Osteoblast (primary cell): ENCODE measurements at regions not wholly inside any gene's neighbourhood (a gene's known extent, or its start where the extent isn't known, plus 50 kb on each side); places are given as distances from the start of the nearest gene placed in this dataset.
"Not testable (repeated sequence)": the region's sequence is repeated elsewhere in the genome, so short reads cannot be mapped to it uniquely, and the experiment has no call there.

Experiments used
- DNase-seq: peaks from one replicate; pipeline ENCODE4 v3.0.0; 2011; ENCODE audit warnings: low spot score, mixed read lengths; ENCODE audit not compliant: insufficient read length; ENCODE audit errors: missing footprints
- H2AFZ ChIP-seq: 2 replicates; pipeline ENCODE4 v1.6.0; 2011; ENCODE audit warnings: mild to moderate bottlenecking, low read length
- H3K27ac ChIP-seq: 2 replicates; pipeline ENCODE4 v1.5.1; 2011; ENCODE audit warnings: mild to moderate bottlenecking, low read depth, low read length, moderate library complexity
- H3K27me3 ChIP-seq: 2 replicates; pipeline ENCODE4 v1.6.0; 2012; ENCODE audit warnings: mild to moderate bottlenecking, control low read depth, inconsistent platforms, low read length, moderate library complexity; ENCODE audit not compliant: insufficient read depth
- H3K36me3 ChIP-seq: 2 replicates; pipeline ENCODE4 v1.5.1; 2011; ENCODE audit warnings: mild to moderate bottlenecking, low read length, control low read depth, moderate library complexity; ENCODE audit not compliant: insufficient read depth
- H3K4me1 ChIP-seq: 2 replicates; pipeline ENCODE4 v1.5.1; 2011; ENCODE audit warnings: mild to moderate bottlenecking, low read length, control low read depth, moderate library complexity; ENCODE audit not compliant: insufficient read depth
- H3K4me2 ChIP-seq: 2 replicates; pipeline ENCODE4 v1.6.0; 2011; ENCODE audit warnings: mild to moderate bottlenecking, low read length; ENCODE audit not compliant: insufficient read depth
- H3K4me3 ChIP-seq: fragments of 200-600 bp; sonication (generic); 3 replicates; pipeline ENCODE4 v1.5.1; 2012; ENCODE audit warnings: mild to moderate bottlenecking, low read length, inconsistent platforms; ENCODE audit not compliant: insufficient read depth
- H3K79me2 ChIP-seq: 2 replicates; pipeline ENCODE4 v1.6.0; 2012; ENCODE audit warnings: mild to moderate bottlenecking, low read length, control low read depth, inconsistent platforms; ENCODE audit not compliant: insufficient read depth
- H3K9me3 ChIP-seq: 2 replicates; pipeline ENCODE4 v1.5.1; 2011; ENCODE audit warnings: low read depth, low read length, control low read depth
- H4K20me1 ChIP-seq: 2 replicates; pipeline ENCODE4 v1.6.0; 2012; ENCODE audit warnings: mild to moderate bottlenecking, low read length, control low read depth; ENCODE audit not compliant: insufficient read depth
- TF ChIP-seq, protein P1 (sequence below): IDR thresholded peaks from 2 replicates; pipeline ENCODE4 v1.5.1; 2011; ENCODE audit warnings: mild to moderate bottlenecking, low read depth, low read length, moderate library complexity; ENCODE audit errors: extremely low read depth

DNA sequence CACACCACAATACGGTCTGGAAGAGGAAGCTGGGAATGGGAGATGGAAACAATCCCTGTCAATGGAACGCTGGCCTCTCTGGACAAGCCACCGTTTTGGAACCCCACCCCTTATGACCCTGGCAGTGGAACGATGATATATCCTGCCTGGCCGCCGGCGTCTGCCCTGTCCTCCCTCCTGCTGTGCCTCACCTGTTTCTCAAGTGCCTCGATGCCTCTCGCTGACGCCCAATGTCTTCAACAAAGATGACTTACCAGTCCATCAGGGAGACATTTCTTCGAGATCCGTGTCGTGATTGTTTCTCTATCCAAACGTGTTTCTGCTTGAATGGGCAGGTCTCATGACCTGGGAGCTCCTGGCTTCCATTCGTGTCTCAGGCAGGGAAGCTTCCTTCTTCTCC is 476.5 kb downstream of the SPATA31A7 start:
- no peaks in the 10 kb centered on the region for H4K20me1 ChIP-seq
- H3K27ac ChIP-seq: no peak overlapping the region
- H3K79me2 ChIP-seq: no peaks in the 10 kb centered on the region
- H3K4me1 ChIP-seq: no peaks in the 10 kb centered on the region
- TF ChIP-seq, protein P1, sequence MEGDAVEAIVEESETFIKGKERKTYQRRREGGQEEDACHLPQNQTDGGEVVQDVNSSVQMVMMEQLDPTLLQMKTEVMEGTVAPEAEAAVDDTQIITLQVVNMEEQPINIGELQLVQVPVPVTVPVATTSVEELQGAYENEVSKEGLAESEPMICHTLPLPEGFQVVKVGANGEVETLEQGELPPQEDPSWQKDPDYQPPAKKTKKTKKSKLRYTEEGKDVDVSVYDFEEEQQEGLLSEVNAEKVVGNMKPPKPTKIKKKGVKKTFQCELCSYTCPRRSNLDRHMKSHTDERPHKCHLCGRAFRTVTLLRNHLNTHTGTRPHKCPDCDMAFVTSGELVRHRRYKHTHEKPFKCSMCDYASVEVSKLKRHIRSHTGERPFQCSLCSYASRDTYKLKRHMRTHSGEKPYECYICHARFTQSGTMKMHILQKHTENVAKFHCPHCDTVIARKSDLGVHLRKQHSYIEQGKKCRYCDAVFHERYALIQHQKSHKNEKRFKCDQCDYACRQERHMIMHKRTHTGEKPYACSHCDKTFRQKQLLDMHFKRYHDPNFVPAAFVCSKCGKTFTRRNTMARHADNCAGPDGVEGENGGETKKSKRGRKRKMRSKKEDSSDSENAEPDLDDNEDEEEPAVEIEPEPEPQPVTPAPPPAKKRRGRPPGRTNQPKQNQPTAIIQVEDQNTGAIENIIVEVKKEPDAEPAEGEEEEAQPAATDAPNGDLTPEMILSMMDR: no peak
- H3K27me3 ChIP-seq: no peaks in the 10 kb centered on the region
- H3K4me3 ChIP-seq: no peak overlapping the region
- H3K4me2 ChIP-seq: no peak overlapping the region
- H2AFZ ChIP-seq: no peak overlapping the region
- no peak for DNase-seq
- no peaks in the 10 kb centered on the region for H3K36me3 ChIP-seq
- no peaks in the 10 kb centered on the region for H3K9me3 ChIP-seq

DNA sequence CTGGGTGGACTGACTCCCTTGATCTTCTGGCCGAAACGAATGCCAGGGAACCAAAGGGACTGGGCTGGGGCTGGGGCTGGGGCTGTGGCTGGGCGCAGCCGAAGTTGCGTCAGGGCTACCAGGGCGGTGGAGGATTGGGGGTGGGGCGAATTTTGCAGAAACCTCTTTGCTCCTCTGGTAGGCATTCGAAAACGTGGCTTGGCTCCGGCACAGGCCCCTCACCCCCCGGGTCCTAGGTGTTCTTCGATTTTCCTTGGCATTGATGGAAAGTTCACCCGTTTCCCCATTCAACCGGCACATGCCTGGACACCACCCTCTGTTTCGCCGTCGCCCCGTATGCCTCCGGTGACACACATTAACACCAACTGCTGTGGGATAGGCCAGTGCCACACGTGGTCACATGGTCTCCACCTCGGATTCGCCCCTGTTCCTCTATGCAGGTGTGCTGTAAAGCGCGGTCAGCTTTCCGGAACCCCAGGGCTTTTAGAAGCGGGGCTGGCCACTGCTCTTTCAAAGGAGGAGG is 477.1 kb downstream of the SPATA31A7 start:
- no peaks in the 10 kb centered on the region for H3K79me2 ChIP-seq
- H3K4me3 ChIP-seq: no peak overlapping the region
- H2AFZ ChIP-seq: no peak overlapping the region
- no peaks in the 10 kb centered on the region for H3K4me1 ChIP-seq
- no peak overlapping the region for H3K4me2 ChIP-seq
- H3K9me3 ChIP-seq: no peaks in the 10 kb centered on the region
- no peaks in the 10 kb centered on the region for H3K27me3 ChIP-seq
- H3K27ac ChIP-seq: no peak overlapping the region
- no peaks in the 10 kb centered on the region for H3K36me3 ChIP-seq
- TF ChIP-seq, protein P1: no peak
- no peak for DNase-seq
- no peaks in the 10 kb centered on the region for H4K20me1 ChIP-seq

DNA sequence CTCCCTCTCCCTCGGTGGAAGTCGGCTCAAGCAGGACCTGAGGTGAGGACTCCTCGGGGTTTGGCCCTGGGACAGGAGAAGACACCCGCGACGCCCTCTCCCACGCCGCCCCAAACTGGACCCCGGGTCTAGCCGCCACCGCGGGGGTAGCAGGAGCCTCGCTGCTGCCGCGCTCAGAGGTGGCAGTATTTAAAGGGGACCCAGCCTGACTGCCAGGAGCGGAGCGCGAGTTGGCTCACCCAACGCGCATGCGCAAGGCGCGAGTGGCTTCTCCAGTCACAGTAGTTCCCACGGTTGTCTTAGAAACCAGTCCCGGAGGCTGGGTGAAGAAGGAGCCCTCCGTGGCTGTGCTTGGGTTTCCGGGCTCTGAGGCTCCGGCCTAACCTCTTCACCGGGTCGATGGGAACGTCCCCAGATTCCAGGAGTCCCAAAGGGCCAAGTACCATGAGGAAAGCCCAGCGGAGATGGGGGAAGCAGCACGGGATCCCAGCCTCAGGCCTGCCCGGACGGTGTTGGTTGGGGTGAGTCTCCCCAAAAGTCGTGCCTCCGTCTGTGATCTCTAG is 477.8 kb downstream of the SPATA31A7 start:
- Histone ChIP-seq H3K36me3 (no peaks in the 10 kb centered on the region), H3K4me2 (no peak overlapping the region), H3K9me3 (no peaks in the 10 kb centered on the region), H2AFZ (no peak overlapping the region), H3K27ac (no peak overlapping the region), H3K4me3 (no peak overlapping the region), H4K20me1 (no peaks in the 10 kb centered on the region), H3K4me1 (no peaks in the 10 kb centered on the region), H3K27me3 (no peaks in the 10 kb centered on the region), H3K79me2 (no peaks in the 10 kb centered on the region)
- no peak for DNase-seq
- TF ChIP-seq, protein P1: no peak

DNA sequence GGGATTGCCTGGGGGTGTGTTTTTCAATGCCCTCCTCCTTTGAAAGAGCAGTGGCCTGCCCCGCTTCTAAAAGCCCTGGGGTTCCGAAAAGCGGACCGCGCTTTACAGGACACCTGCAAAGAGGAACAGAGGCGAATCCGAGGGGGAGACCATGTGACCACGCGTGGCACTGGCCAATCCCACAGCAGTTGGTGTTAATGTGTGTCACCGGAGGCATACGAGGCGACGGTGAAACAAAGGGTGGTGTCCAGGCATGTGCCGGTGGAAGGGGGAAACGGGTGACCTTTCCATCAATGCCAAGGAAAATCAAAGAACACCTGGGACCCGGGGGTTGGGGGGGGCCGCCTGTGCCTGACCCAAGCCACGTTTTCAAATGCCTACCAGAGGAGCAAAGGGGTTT is 478.4 kb downstream of the SPATA31A7 start:
- not testable (repeated sequence) for DNase-seq, H3K27me3 ChIP-seq, H3K9me3 ChIP-seq, H3K4me1 ChIP-seq, H2AFZ ChIP-seq, H3K4me3 ChIP-seq, H3K36me3 ChIP-seq, H3K4me2 ChIP-seq, H3K27ac ChIP-seq, H3K79me2 ChIP-seq, H4K20me1 ChIP-seq
